Stimulated activated CD8-positive, alpha-beta memory T cell treated with anti-CD3 and anti-CD28 coated beads, Interleukin-12 subunit alpha, Interleukin-12 subunit beta, amount 100 ng/mL, for 24 hours (primary cell): ENCODE measurements at regions not wholly inside any gene's neighbourhood (a gene's known extent, or its start where the extent isn't known, plus 50 kb on each side); places are given as distances from the start of the nearest gene placed in this dataset.
"Not testable (repeated sequence)": the region's sequence is repeated elsewhere in the genome, so short reads cannot be mapped to it uniquely, and the experiment has no call there.

Experiments used
- DNase-seq: peaks from one replicate; pipeline ENCODE4 v3.0.0-alpha.2; 2020; ENCODE audit errors: extremely low read depth

DNA sequence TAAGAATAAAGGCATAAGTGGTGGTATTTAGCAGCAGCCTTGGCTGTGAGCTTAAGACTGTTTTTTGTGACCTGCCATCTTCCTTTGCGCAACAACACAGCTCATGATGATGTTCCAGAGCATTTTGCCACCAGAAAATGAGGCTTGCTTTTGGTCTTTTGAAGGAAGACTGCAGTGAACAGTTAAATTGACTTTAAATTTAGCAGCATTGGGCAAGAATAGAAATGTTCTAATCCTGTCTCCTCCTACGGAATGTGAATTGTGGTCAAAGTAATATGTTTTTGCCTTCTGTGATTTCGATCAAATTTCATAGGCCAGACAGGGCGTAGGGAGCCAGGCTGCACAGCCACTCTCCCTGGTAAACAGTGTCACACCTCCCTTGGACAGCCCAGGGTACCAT is 460.7 kb upstream of the RASGRP1 start:
- no peak for DNase-seq

DNA sequence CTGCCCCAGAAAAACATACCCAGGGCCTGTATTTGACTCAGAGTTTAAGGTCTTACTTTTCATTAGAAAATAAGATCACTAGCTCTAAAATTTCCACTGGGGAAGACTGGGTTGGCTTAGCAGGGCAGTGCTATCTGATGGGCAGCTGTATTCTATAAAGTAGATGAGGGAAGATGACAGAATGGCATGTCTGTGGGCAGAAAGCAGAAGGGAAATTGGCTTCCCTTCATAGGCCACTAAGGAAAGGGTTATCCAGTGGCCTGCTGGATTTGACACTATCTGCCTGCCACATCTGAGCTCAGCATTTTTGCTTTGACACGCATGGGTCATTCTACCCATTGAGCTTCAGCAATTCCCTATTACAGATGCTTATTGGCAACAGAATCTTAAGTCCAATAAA is 461.3 kb upstream of the RASGRP1 start:
- no peak for DNase-seq

DNA sequence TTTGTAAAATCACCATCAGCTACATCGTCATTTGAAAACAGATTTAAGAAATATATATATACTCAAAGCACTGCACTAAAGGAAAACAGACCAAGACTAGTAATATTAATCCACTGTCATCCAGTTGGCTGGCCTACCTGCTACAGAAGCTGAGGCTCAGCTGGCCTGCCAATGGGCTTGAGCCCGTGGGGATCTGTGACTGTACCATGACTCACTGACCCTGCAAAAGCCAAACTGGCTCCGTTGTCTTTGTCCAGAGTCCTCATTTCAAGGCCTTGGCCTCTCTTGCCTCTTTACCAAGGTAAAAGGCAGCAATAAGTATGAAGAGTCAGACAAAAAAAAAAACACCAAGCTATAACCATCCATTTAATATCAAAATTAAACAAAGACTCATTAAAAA is 463.5 kb upstream of the RASGRP1 start:
- DNase-seq, result no peak

DNA sequence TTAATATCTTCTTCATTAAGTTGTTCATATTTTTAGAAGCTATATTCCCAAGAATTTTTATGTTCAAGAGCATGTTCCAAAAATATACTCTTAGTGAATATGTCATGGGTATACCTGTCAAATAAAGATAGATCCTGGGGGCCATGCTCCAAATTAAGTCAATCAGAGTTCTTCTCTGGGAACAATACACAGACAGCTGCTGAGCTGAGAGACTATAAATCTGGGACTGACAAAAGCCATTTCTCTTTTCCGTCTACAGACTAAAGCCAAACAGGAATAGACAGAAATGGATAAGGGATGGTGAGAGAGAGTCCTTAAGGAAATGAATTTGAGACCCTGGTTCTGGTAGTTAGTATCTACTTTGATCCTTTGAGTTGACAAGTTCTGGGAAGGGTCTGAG is 465.1 kb upstream of the RASGRP1 start:
- no peak for DNase-seq

DNA sequence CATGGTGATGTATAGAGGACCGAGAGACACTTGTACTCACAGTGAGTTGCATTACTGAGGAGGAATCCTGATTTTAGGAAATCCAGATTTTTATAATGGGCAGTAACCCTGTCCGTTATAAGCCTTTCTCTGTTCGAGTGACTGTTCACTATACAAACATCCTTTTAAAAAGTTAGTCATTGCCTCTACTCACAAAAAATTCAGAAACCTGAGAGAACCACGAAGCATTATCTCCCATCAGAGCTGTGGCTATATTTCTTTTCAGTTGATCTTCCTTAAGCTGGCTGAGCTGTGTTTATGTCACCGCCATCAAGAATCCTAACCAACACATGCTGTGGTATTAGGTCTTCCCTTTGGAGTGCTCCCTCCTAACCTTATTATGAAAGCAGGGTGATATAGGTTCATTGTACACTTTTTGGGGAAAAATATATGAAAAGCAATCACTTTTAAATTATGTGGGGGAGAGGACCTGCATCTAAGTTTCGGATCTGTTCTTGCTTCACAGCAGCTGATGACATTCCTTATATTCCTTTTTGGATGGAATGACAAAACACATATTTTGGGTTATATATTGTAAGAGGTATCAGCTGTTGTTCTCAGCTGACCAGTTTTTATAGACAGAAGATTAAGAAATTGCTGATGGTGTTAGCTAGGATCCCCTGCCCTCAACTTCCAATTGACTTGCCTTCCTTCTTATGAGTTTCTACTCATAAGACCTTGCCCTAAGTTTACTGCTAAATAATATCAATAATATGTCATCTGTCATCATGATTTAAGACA is 465.9 kb upstream of the RASGRP1 start:
- no peak for DNase-seq

GRCh38 chr15:39031596-39031995 is 467.0 kb upstream of the RASGRP1 start:
- DNase-seq, result no peak

DNA sequence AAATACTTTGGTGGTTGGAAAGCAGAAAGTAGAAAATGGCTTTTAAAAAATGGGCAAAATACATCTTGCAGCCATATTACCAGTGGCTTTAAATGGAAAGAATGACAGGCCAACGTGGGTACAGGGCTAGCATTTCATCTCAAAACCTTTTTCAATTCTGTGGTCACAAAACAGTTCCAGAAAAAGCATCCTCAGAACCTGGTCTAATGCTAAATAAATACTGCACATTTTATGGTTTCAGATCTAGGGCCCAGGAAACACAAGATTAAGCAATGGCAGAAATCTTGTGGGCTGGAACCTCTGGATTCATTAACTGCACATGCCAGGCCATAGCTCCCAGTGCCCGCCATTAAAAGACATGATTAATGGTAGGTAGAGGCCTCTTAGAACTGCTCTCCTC is 470.2 kb upstream of the RASGRP1 start:
- no peak for DNase-seq

DNA sequence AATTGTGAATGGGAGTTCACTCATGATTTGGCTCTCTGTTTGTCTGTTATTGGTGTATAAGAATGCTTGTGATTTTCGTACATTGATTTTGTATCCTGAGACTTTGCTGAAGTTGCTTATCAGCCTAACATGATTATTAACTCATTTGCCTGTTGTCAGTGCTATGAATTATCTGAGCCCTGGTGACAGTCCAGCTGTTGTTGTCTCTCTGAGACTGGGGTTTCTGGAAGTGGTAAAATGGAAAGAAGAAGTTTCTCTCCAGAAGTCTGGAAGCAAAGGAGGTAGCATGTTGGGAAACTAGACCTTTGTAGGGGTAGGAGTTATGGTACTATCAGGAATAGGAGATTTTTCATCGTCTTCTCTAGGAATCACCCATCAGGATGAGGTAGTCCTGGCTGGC is 473.0 kb upstream of the RASGRP1 start:
- DNase-seq, result not testable (repeated sequence)

GRCh38 chr15:39040861-39041260 is 476.2 kb upstream of the RASGRP1 start:
- DNase-seq, result no peak

- no peak for DNase-seq
These were observed 477.4 kb upstream of the RASGRP1 start for GRCh38 chr15:39041979-39042495.

DNA sequence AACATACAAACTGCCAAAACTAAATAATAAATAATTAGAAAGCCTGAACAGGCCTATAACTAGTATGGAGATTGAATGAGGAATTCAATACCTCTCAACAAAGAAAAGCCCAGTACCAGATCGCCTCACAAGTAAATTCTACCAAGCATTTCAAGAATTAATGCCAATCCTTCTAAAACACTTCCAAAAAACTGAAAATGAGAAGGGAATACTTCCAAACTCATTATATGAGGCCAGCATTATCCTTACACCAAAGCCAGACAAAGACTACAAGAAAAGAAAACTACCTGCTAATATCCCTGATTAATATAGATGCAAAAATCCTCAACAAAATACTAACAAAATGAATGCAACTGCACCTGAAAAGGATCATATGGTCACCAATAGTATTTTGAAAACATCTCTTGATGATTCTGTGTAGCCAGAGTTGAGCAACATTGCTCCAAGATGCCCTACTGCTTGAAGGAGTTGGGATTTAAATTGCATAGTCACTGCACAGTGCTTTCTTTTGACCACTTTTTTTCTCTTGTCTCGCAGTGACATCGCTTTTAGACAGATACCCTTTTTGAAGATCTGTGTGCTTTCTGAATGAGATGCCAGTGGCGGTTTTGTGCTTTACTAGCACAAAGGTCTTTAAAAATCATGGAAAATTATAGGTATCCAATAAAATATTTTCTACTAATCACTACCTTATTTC is 487.2 kb upstream of the RASGRP1 start:
- DNase-seq, result no peak

DNA sequence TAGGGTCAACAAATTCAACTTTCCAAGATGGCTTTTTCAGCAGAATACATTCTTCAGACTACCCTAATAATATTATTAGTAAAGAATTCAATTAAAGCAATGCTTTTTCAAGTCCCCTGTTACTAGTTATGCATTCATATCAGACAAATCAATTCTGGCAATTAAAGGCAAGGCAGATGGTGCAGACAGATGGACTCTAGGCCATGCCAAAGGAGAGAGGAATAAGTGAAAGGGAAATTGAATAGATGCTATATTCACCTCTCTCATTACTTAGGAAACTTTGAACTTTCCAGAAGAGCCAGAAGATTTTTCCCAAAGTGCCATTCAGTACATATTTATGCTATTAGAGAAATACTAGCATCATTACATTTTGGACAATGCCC is 487.7 kb upstream of the RASGRP1 start:
- no peak for DNase-seq

- DNase-seq, result no peak
These were observed 488.9 kb upstream of the RASGRP1 start for GRCh38 chr15:39053480-39053879.

GRCh38 chr15:39054128-39054732 is 489.6 kb upstream of the RASGRP1 start:
- no peak for DNase-seq

DNA sequence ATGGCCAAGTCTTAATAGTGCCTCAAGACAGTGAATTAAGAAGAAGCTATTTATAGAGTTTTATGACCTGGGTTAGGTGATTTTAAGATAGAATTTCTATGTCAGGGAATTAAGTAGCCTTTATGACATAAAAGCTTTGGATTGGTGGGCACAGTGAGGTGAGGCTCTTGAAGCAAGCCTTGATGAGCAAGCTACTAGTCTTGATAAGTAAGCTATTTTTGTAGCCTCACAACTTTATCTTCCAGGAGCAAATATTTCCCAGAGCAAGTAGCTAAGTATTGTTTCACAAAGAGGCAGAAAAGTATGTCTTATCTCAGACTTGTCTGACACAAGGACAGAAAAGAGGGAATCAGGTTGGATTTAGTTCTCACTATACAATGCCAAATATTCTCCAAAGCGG is 491.7 kb upstream of the RASGRP1 start:
- DNase-seq, result no peak

DNA sequence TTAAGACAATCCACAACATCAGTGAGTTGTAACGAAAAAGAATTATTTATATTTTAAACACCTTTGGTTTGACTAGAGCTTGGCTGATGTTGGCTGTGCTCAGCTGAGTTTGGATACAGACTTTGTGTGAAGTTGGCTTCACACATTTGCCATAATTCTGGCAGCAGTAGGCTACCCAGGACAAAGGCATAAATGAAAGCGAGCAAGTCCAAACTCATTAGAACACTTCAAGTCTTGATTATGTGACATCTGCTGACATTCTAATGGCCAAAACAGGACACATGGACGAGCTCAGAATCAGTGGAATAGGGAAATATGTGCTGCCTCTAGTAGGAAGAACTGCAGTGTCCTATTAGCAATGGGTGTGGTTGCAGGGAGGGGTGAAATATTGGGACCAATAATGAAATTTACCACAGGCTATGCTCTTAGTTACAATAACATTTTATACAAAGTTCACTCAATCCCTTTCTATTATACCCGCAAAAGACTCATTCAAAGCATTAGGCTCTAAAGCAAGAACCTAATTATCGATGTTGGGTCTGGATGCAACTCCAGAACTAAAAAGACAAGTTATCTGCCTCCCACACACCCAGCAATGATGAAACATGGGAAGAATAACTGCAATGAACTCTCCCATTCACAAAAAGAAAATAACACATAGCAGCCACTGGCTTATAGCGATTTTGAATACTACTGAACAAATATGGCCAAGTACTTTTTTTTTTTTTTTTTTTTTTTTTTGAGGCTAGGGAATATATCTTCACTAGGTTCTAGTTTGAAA is 493.9 kb upstream of the RASGRP1 start:
- no peak for DNase-seq

DNA sequence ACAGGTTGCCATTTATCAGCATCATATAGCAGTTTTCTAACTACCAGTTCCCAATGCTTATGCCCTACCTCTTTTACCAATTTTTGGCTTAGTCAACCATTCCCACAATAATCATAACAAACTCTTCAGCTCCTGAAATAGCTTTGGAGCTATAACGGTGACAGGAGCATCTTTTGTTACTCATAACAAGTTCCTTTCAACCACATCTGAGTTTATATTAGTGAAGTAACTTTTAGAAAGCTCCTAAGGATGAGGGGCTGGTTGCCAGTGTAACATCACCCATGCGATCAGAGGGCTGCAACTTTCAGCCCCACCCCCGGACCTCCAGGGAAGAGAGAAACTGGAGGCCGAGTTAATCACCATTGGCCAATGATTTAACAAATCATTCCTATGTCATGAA is 495.3 kb upstream of the RASGRP1 start:
- DNase-seq, result no peak

DNA sequence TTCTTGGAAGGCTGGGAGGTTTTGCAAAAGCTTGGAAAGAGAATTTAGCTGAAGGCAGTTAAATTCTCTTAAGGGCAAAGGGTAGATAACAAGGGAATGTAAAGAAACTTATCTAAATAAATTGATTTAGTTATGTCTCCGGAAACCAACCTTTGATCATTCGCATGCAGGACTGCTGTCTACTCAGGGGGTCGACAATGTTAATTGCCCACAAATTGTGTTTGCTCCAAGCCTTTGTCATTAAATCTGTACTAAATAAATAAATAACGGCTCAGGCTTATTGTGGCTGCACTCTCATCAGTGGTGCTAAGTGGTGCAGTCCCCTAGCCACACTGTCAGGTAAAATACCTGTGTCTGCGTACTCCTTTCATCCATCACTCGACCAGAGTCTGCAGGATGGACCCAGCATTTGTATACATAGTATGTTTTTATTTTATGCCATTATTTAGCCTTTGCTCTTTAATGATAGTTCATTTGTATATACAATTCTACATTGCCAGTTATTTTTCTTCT is 497.4 kb upstream of the RASGRP1 start:
- DNase-seq, result no peak

DNA sequence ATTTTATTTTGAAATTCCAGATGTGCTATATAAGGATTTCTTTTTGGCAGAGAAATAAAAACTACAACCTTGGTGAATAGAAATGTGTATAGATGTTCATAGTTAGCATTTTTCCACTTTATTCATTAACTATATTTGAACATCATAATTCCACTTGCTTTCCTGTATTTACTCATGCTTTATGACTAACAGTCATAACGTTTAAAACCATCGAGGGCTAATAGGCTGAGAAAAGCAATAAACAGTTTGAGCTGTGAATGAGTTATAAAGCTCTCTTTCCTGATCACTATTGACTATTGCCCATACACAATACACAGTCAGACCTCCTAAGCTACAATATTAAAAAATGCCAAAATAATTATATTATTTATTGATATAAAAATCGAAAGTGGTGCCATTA is 502.1 kb upstream of the RASGRP1 start:
- DNase-seq, result no peak

- DNase-seq, result no peak
These were observed 506.4 kb upstream of the THBS1 start for GRCh38 chr15:39074341-39074985.

GRCh38 chr15:39075311-39075710 is 505.6 kb upstream of the THBS1 start:
- no peak for DNase-seq
